HepG2 (cell line): ENCODE measurements at regions not wholly inside any gene's neighbourhood (a gene's known extent, or its start where the extent isn't known, plus 50 kb on each side); places are given as distances from the start of the nearest gene placed in this dataset.
"Not testable (repeated sequence)": the region's sequence is repeated elsewhere in the genome, so short reads cannot be mapped to it uniquely, and the experiment has no call there.

Source experiments
- ATAC-seq: fragments of 200-7000 bp; cut with Tn5 transposase; 3 replicates; pipeline ENCODE4 v1.9.1; 2020; ENCODE audit warnings: mild to moderate bottlenecking, moderate library complexity
- BruUV-seq: library from RNA; stranded (reverse); fragments of 400-500 nt; replicated peaks from 2 replicates; lab custom pipeline; 2021; lab: Mats Ljungman, UMichigan
- CTCF ChIA-PET: fragments of 300-600 bp; formaldehyde crosslinking; extraction: SDS; loops from one replicate; lab custom pipeline; 2021; ENCODE audit warnings: low total read pairs, inconsistent platforms, low intra/inter-chr PET ratio; lab: Yijun Ruan, JAX
- POLR2A ChIA-PET: fragments of 350-600 bp; sonication (Branson Sonifier 250); formaldehyde crosslinking; loops from one replicate; lab custom pipeline; 2020; ENCODE audit warnings: antibody characterized with exemption, inconsistent platforms; lab: Yijun Ruan, JAX
- DNase-seq: peaks from one replicate; pipeline ENCODE4 v3.0.0-alpha.2; 2015; ENCODE audit warnings: low spot score
- FAIRE-seq: peaks from 3 replicates; lab custom pipeline; 2011; peaks lifted over from hg19 to GRCh38; lab: Jason Lieb, UNC
- H2AFZ ChIP-seq: one replicate; pipeline ENCODE4 v1.6.1; 2011; ENCODE audit warnings: low read length, inconsistent platforms
- H3K27ac ChIP-seq: fragments of 300-600 bp; 3 replicates; pipeline ENCODE4 v1.8.0; 2011; ENCODE audit warnings: mixed run types, mild to moderate bottlenecking, mixed read lengths, low read length, inconsistent platforms; ENCODE audit not compliant: insufficient read depth; ENCODE audit errors: extremely low read length
- H3K27me3 ChIP-seq, 2 experiments: fragments of 200-600 bp in 1 of 2; 2 replicates in 1 of 2; 3 replicates in 1 of 2; pipeline versions ENCODE4 v1.6.0 to v1.8.0; 2011; ENCODE audit warnings: low read length in 2 of 2, mild to moderate bottlenecking in 2 of 2, moderate library complexity in 2 of 2, inconsistent platforms in 1 of 2; ENCODE audit not compliant: insufficient read depth in 2 of 2, control insufficient read depth in 1 of 2
- H3K36me3 ChIP-seq, 2 experiments: fragments of 200-600 bp in 1 of 2; replicated peaks in 1 of 2; 2 replicates in 1 of 2; 3 replicates in 1 of 2; pipeline versions ENCODE4 v1.5.1 to v1.8.0; 2011; ENCODE audit warnings: low read length in 2 of 2, inconsistent platforms in 1 of 2; ENCODE audit not compliant: insufficient read depth in 2 of 2, control insufficient read depth in 1 of 2
- H3K4me1 ChIP-seq: 2 replicates; pipeline ENCODE4 v1.5.1; 2012; ENCODE audit warnings: low read length, inconsistent platforms; ENCODE audit not compliant: insufficient read depth
- H3K4me2 ChIP-seq: 2 replicates; pipeline ENCODE4 v1.6.0; 2011; ENCODE audit warnings: low read depth, low read length, inconsistent platforms
- H3K4me3 ChIP-seq, 3 experiments: fragments of 200-600 bp in 1 of 3; sonication (generic), shearing (Covaris generic) in 1 of 3; replicated peaks in 1 of 3; 2 replicates each; pipeline ENCODE4 v1.5.1; 2011 to 2016; ENCODE audit warnings: low read length in 3 of 3, inconsistent platforms in 2 of 3, low read depth in 2 of 3, mild to moderate bottlenecking in 2 of 3, control low read depth in 1 of 3, mixed read lengths in 1 of 3; ENCODE audit not compliant: insufficient read depth in 1 of 3
- H3K79me2 ChIP-seq: one replicate; pipeline ENCODE4 v1.6.1; 2011; ENCODE audit warnings: low read length, inconsistent platforms; ENCODE audit not compliant: insufficient read depth
- H3K9ac ChIP-seq: 2 replicates; pipeline ENCODE4 v1.6.0; 2011; ENCODE audit warnings: mild to moderate bottlenecking, low read depth, low read length, inconsistent platforms; ENCODE audit not compliant: insufficient read depth
- H3K9me3 ChIP-seq: 2 replicates; pipeline ENCODE4 v1.5.1; 2012; ENCODE audit warnings: mild to moderate bottlenecking, low read length
- H4K20me1 ChIP-seq: 2 replicates; pipeline ENCODE4 v1.6.0; 2011; ENCODE audit warnings: inconsistent platforms, mild to moderate bottlenecking, low read length, moderate library complexity; ENCODE audit not compliant: insufficient read depth
- BHLHE40 ChIP-seq: IDR thresholded peaks from 2 replicates; pipeline ENCODE4 v1.6.1; 2011; ENCODE audit warnings: low read length, improper control_type of control experiment
- FOXA3 ChIP-seq: IDR thresholded peaks from 2 replicates; pipeline ENCODE4 v1.6.1; 2016; ENCODE audit warnings: missing genetic modification reagents, missing compliant biosample characterization
- FOXC1 ChIP-seq: sonication (generic); formaldehyde crosslinking; IDR thresholded peaks from 2 replicates; pipeline ENCODE4 v1.8.0; 2022; ENCODE audit warnings: mild to moderate bottlenecking, missing genetic modification reagents, borderline replicate concordance
- HNRNPLL ChIP-seq: fragments of 200-400 bp; formaldehyde crosslinking; IDR thresholded peaks from 2 replicates; pipeline ENCODE4 v1.6.1; 2017; ENCODE audit warnings: mild to moderate bottlenecking, low read depth, low read length; ENCODE audit not compliant: poor library complexity, severe bottlenecking
- NAIF1 ChIP-seq: sonication (generic); formaldehyde crosslinking; IDR thresholded peaks from 2 replicates; pipeline ENCODE4 v1.5.0; 2020; ENCODE audit warnings: mild to moderate bottlenecking, missing genetic modification reagents, borderline replicate concordance
- NR2F1 ChIP-seq, 2 experiments: fragments of 450-650 bp in 1 of 2; formaldehyde crosslinking in 1 of 2; IDR thresholded peaks; 2 replicates each; pipeline versions ENCODE4 v1.5.0 to v1.6.1; 2016 to 2020; ENCODE audit warnings: mild to moderate bottlenecking in 1 of 2, missing compliant biosample characterization in 1 of 2, missing genetic modification reagents in 1 of 2, moderate library complexity in 1 of 2
- PHB2 ChIP-seq: fragments of 450-650 bp; IDR thresholded peaks from 2 replicates; pipeline ENCODE4 v1.6.1; 2018; ENCODE audit not compliant: partially characterized antibody
- SP140L ChIP-seq: sonication (generic); formaldehyde crosslinking; IDR thresholded peaks from 2 replicates; pipeline ENCODE4 v1.4.0; 2020; ENCODE audit warnings: missing genetic modification reagents, borderline replicate concordance
- YY1 ChIP-seq: IDR thresholded peaks from 2 replicates; pipeline ENCODE4 v1.6.1; 2011; ENCODE audit warnings: low read length, low read depth, moderate library complexity, mild to moderate bottlenecking; ENCODE audit not compliant: insufficient read depth, insufficient replicate concordance
- ZFP1 ChIP-seq: IDR thresholded peaks from 2 replicates; pipeline ENCODE4 v1.6.1; 2016
- ZIK1 ChIP-seq: sonication (generic); formaldehyde crosslinking; IDR thresholded peaks from 2 replicates; pipeline ENCODE4 v1.5.0; 2020; ENCODE audit warnings: mild to moderate bottlenecking, low read depth, missing genetic modification reagents, borderline replicate concordance
- ZNF143 ChIP-seq: sonication (generic); formaldehyde crosslinking; IDR thresholded peaks from 2 replicates; pipeline ENCODE4 v1.4.0; 2020; ENCODE audit warnings: missing genetic modification reagents
- ZNF251 ChIP-seq: sonication (generic); formaldehyde crosslinking; IDR thresholded peaks from 2 replicates; pipeline ENCODE4 v1.9.0; 2021; ENCODE audit warnings: mild to moderate bottlenecking, missing genetic modification reagents
- ZNF34 ChIP-seq: sonication (generic); formaldehyde crosslinking; IDR thresholded peaks from 2 replicates; pipeline ENCODE4 v1.4.0; 2020; ENCODE audit warnings: mild to moderate bottlenecking, missing genetic modification reagents, borderline replicate concordance
- WGBS: methylation state at CpG from one replicate; pipeline ENCODE4 v1.1.6; 2017; ENCODE audit warnings: low lambda C conversion rate; 5-methylcytosine and 5-hydroxymethylcytosine counted together
- in situ Hi-C: cut with HindIII; loops from 2 replicates; pipeline ENCODE4 v1.10.0; 2017; ENCODE audit warnings: low pct_unique_long_range_greater_than_20kb; ENCODE audit not compliant: extremely low pct_ligation_motif_present
- intact Hi-C: fragments of 100-400 bp; cut with micrococcal nuclease; formaldehyde crosslinking; loops from one replicate; pipeline ENCODE4 v1.10.0; 2022; ENCODE audit not compliant: unreplicated experiment
- TF ChIP-seq, protein P1 (sequence below): sonication (generic); formaldehyde crosslinking; IDR thresholded peaks from 2 replicates; pipeline ENCODE4 v1.4.0; 2020; ENCODE audit warnings: missing genetic modification reagents
- TF ChIP-seq, protein P2 (sequence below): sonication (generic); formaldehyde crosslinking; IDR thresholded peaks from 2 replicates; pipeline ENCODE4 v1.4.0; 2020; ENCODE audit warnings: missing genetic modification reagents

DNA sequence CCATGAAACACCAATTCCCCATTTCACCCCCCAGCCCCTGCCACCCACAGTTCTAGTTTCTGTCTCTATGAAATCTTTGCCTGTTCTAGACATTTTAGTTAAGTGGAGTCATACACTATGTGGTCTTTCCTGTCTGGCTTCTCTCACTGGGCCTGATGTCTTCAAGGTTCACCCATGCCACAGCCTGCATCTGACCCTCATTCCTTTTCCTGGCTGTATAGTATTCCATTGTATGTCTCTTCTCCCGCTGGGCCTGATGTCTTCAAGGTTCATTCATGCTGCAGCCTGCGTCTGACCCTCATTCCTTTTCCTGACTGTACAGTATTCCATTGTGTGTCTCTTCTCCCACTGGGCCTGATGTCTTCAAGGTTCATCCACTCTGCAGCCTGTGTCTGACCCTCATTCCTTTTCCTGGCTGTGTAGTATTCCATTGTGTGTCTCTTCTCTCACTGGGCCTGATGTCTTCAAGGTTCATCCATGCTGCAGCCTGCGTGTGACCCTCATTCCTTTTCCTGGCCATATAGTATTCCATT, 191.7 kb downstream of the CRLF2 start:
- ChIA-PET POLR2A (no interaction called here), CTCF (no interaction called here)
- H3K9ac ChIP-seq: no peak overlapping the region
- no peaks in the 10 kb centered on the region for H3K36me3 ChIP-seq
- H3K4me3 ChIP-seq: no peak overlapping the region
- ATAC-seq (no peak), DNase-seq (no peak), FAIRE-seq (no peak)
- in situ Hi-C loops (no loop called here), intact Hi-C loops (no loop called here)
- no peak overlapping the region for H2AFZ ChIP-seq
- BruUV-seq: no TSS peak
- no peak overlapping the region for H3K27ac ChIP-seq
- no peaks in the 10 kb centered on the region for H3K79me2 ChIP-seq
- H3K9me3 ChIP-seq: peaks cover 10% of the 10 kb centered on the region; the same call in 1 of the 2 replicates
- TF ChIP-seq NR2F1 (CRISPR knock-in tag; IDR thresholded peaks at IDR 0.05) (no peak), ZNF251 (no peak), PHB2 (no peak), ZIK1 (no peak), HNRNPLL (no peak), SP140L (CRISPR knock-in tag) (no peak), BHLHE40 (no peak), ZFP1 (no peak), FOXA3 (no peak), YY1 (no peak), ZNF34 (no peak), NAIF1 (CRISPR knock-in tag) (no peak), ZNF143 (CRISPR knock-in tag) (no peak), FOXC1 (CRISPR knock-in tag) (no peak)
- TF ChIP-seq, protein P1, sequence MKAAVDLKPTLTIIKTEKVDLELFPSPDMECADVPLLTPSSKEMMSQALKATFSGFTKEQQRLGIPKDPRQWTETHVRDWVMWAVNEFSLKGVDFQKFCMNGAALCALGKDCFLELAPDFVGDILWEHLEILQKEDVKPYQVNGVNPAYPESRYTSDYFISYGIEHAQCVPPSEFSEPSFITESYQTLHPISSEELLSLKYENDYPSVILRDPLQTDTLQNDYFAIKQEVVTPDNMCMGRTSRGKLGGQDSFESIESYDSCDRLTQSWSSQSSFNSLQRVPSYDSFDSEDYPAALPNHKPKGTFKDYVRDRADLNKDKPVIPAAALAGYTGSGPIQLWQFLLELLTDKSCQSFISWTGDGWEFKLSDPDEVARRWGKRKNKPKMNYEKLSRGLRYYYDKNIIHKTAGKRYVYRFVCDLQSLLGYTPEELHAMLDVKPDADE (CRISPR knock-in tag): no peak
- TF ChIP-seq, protein P2, sequence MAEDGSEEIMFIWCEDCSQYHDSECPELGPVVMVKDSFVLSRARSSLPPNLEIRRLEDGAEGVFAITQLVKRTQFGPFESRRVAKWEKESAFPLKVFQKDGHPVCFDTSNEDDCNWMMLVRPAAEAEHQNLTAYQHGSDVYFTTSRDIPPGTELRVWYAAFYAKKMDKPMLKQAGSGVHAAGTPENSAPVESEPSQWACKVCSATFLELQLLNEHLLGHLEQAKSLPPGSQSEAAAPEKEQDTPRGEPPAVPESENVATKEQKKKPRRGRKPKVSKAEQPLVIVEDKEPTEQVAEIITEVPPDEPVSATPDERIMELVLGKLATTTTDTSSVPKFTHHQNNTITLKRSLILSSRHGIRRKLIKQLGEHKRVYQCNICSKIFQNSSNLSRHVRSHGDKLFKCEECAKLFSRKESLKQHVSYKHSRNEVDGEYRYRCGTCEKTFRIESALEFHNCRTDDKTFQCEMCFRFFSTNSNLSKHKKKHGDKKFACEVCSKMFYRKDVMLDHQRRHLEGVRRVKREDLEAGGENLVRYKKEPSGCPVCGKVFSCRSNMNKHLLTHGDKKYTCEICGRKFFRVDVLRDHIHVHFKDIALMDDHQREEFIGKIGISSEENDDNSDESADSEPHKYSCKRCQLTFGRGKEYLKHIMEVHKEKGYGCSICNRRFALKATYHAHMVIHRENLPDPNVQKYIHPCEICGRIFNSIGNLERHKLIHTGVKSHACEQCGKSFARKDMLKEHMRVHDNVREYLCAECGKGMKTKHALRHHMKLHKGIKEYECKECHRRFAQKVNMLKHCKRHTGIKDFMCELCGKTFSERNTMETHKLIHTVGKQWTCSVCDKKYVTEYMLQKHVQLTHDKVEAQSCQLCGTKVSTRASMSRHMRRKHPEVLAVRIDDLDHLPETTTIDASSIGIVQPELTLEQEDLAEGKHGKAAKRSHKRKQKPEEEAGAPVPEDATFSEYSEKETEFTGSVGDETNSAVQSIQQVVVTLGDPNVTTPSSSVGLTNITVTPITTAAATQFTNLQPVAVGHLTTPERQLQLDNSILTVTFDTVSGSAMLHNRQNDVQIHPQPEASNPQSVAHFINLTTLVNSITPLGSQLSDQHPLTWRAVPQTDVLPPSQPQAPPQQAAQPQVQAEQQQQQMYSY (CRISPR knock-in tag): no peak
- H3K4me2 ChIP-seq: no peak overlapping the region
- no peaks in the 10 kb centered on the region for H3K27me3 ChIP-seq
- H4K20me1 ChIP-seq: no peaks in the 10 kb centered on the region
- no peaks in the 10 kb centered on the region for H3K4me1 ChIP-seq
- 84% methylated on average over 3 of the region's 3 CpGs for WGBS

DNA sequence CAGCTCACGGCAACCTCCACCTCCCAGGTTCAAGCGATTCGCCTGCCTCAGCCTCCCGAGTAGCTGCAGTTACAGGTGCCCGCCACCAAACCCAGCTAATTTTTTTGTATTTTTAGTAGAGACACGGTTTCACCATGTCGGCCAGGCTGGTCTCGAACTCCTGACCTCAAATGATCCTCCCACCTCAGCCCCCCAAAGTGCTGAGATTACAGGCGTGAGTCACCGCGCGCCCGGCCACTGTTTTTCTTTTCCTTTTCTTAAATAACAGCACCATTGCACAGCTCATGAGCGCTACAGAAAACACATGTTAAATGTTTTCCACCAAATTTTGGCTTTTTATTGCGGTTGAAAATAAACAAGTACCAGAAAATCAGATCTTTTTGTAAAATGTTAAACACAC, 195.5 kb downstream of the CRLF2 start:
- H4K20me1 ChIP-seq, intact Hi-C loops: not testable (repeated sequence)

More for the DNA sequence above, 195.5 kb downstream of the CRLF2 start:
- H3K27ac ChIP-seq, in situ Hi-C loops, H3K9me3 ChIP-seq, H3K27me3 ChIP-seq, ATAC-seq, H3K4me1 ChIP-seq, H3K79me2 ChIP-seq, H3K9ac ChIP-seq, H3K4me3 ChIP-seq, POLR2A ChIA-PET, FAIRE-seq, CTCF ChIA-PET, H2AFZ ChIP-seq, DNase-seq, H3K4me2 ChIP-seq, BruUV-seq, H3K36me3 ChIP-seq: not testable (repeated sequence)
- 56% methylated on average over 15 of the region's 15 CpGs for WGBS
